Peyer's patch (tissue), 4 donors: ENCODE measurements at regions not wholly inside any gene's neighbourhood (a gene's known extent, or its start where the extent isn't known, plus 50 kb on each side); places are given as distances from the start of the nearest gene placed in this dataset.
"Not testable (repeated sequence)": the region's sequence is repeated elsewhere in the genome, so short reads cannot be mapped to it uniquely, and the experiment has no call there.

ENCODE experiments used
- DNase-seq, 3 donors: peaks; one replicate each; pipeline ENCODE4 v3.0.0-alpha.2; 2017 to 2019
- H3K27ac ChIP-seq, 4 donors: fragments of 200-600 bp; sonication (generic); one replicate each; pipeline ENCODE4 v1.5.1; 2016 to 2019
- H3K27me3 ChIP-seq, 2 donors: fragments of 200-600 bp; sonication (generic); one replicate each; pipeline ENCODE4 v1.5.1; 2019
- H3K36me3 ChIP-seq, 3 donors: fragments of 200-600 bp; sonication (generic); one replicate each; pipeline ENCODE4 v1.5.1; 2016 to 2019
- H3K4me1 ChIP-seq, 4 donors: fragments of 200-600 bp; sonication (generic); one replicate each; pipeline ENCODE4 v1.5.1; 2016 to 2019
- H3K4me3 ChIP-seq, 4 donors: fragments of 200-600 bp; sonication (generic); 1 replicate in 3 of 4; 2 replicates in 1 of 4; pipeline ENCODE4 v1.5.1; 2016 to 2019; ENCODE audit warnings: mild to moderate bottlenecking in 1 of 4
- H3K9me3 ChIP-seq, 4 donors: fragments of 200-600 bp; sonication (generic); one replicate each; pipeline ENCODE4 v1.5.1; 2016 to 2019; ENCODE audit warnings: mild to moderate bottlenecking in 1 of 4
- CTCF ChIP-seq, 6 experiments: fragments of 450-650 bp in 4 of 6; fragments of 200-600 bp in 2 of 6; sonication (generic) in 1 of 6; IDR thresholded peaks; one replicate each; pipeline ENCODE4 v1.5.1; 2017 to 2019; ENCODE audit warnings: antibody characterized with exemption in 6 of 6, mild to moderate bottlenecking in 3 of 6, moderate library complexity in 1 of 6
- POLR2A ChIP-seq, 2 donors: fragments of 450-650 bp; IDR thresholded peaks; one replicate each; pipeline ENCODE4 v1.5.1; 2017; ENCODE audit warnings: antibody characterized with exemption in 2 of 2, mild to moderate bottlenecking in 2 of 2, moderate library complexity in 2 of 2

GRCh38 chr14:55837467-55837866, 257.5 kb downstream of the KTN1 start:
- H3K27ac ChIP-seq: no peak overlapping the region
- no peak overlapping the region for H3K4me3 ChIP-seq
- DNase-seq: no peak
- H3K9me3 ChIP-seq: no peaks in the 10 kb centered on the region
- no peaks in the 10 kb centered on the region for H3K4me1 ChIP-seq
- no peaks in the 10 kb centered on the region for H3K27me3 ChIP-seq
- no peak for TF ChIP-seq POLR2A (IDR thresholded peaks at IDR 0.05)
- TF ChIP-seq CTCF (IDR thresholded peaks at IDR 0.05): no peak
- no peaks in the 10 kb centered on the region for H3K36me3 ChIP-seq

- no peak overlapping the region for H3K27ac ChIP-seq
- H3K36me3 ChIP-seq: no peaks in the 10 kb centered on the region
- DNase-seq: no peak
- TF ChIP-seq CTCF (IDR thresholded peaks at IDR 0.05) (no peak), POLR2A (IDR thresholded peaks at IDR 0.05) (no peak)
- H3K27me3 ChIP-seq: no peaks in the 10 kb centered on the region
- no peaks in the 10 kb centered on the region for H3K9me3 ChIP-seq
- no peak overlapping the region for H3K4me3 ChIP-seq
- H3K4me1 ChIP-seq: no peaks in the 10 kb centered on the region
Observed at GRCh38 chr14:55838529-55839052, 258.6 kb downstream of the KTN1 start.

- not testable (repeated sequence) for H3K4me1 ChIP-seq, H3K27ac ChIP-seq, H3K9me3 ChIP-seq, H3K36me3 ChIP-seq, DNase-seq, H3K4me3 ChIP-seq, H3K27me3 ChIP-seq
Observed at GRCh38 chr14:55839301-55839947, 259.4 kb downstream of the KTN1 start.

GRCh38 chr14:55840821-55841220, 260.8 kb downstream of the KTN1 start:
- TF ChIP-seq POLR2A (IDR thresholded peaks at IDR 0.05) (no peak), CTCF (IDR thresholded peaks at IDR 0.05) (no peak)
- no peak overlapping the region for H3K27ac ChIP-seq
- no peaks in the 10 kb centered on the region for H3K4me1 ChIP-seq
- H3K27me3 ChIP-seq: no peaks in the 10 kb centered on the region
- H3K4me3 ChIP-seq: no peak overlapping the region
- no peaks in the 10 kb centered on the region for H3K36me3 ChIP-seq
- no peak for DNase-seq
- H3K9me3 ChIP-seq: no peaks in the 10 kb centered on the region

- Histone ChIP-seq H3K27me3 (no peaks in the 10 kb centered on the region), H3K4me1 (no peaks in the 10 kb centered on the region), H3K27ac (no peak overlapping the region), H3K9me3 (no peaks in the 10 kb centered on the region), H3K36me3 (no peaks in the 10 kb centered on the region), H3K4me3 (no peak overlapping the region)
- no peak for TF ChIP-seq CTCF (IDR thresholded peaks at IDR 0.05)
- no peak for TF ChIP-seq POLR2A (IDR thresholded peaks at IDR 0.05)
- no peak for DNase-seq
Observed at GRCh38 chr14:55841625-55842024, 261.6 kb downstream of the KTN1 start.

GRCh38 chr14:55843718-55844403, 263.9 kb downstream of the KTN1 start:
- TF ChIP-seq POLR2A (IDR thresholded peaks at IDR 0.05): no peak
- peak in 4 of 6 experiments; percentile 20 to 40 (median 31) for TF ChIP-seq CTCF (IDR thresholded peaks at IDR 0.05)
- no peaks in the 10 kb centered on the region for H3K36me3 ChIP-seq

More at GRCh38 chr14:55843718-55844403, 263.9 kb downstream of the KTN1 start:
- DNase-seq: no peak
- H3K9me3 ChIP-seq: no peaks in the 10 kb centered on the region
- no peaks in the 10 kb centered on the region for H3K27me3 ChIP-seq
- no peak overlapping the region for H3K4me3 ChIP-seq
- no peak overlapping the region for H3K27ac ChIP-seq
- H3K4me1 ChIP-seq: no peaks in the 10 kb centered on the region
